ENCODE measurements at regions not wholly inside any gene's neighbourhood (a gene's known extent, or its start where the extent isn't known, plus 50 kb on each side); places are given as distances from the start of the nearest gene placed in this dataset.

DNA sequence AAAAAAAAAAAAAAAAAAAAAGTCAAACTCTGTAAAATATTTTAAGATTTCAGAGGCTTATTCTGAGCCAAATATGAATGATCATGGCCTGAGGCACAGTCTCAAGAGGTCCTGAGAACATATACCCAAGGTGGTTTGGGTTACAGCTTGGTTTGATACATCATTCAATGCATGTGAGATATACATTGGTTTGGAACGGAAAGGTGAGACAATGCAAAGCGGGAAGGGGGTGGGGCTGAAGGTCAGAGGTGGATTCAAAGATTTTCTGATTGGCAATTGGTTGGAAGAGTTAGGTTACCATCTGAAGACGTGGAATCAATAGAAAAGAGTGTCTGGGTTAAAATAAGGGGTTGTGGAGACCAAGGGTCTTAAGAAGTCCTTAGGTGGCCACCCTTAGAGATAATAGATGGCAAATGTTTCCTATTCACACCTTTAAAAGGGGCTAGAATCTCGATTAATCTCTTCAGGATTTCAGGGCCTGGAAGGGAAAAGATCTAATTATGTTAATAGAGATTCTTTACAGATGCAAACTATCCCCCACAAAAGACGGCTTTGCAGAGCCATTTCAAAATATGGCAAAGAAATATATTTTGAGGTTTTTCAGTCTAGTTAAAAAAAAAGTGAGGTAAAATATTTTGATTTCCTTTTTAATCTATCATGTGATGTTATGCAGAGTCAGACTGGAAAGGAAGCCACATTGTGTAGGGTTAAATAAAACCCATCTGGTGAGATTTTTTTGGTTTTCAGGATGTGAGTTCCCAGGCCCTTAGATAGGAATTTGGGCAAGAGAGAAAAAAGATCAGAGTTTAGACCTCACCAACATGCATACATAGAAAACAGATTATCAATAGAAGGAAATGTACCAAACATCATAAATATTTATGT is 173.8 kb upstream of the CNOT2 start:
- H3K27me3 Mint-ChIP-seq (ENCODE audit: low read depth) = no peaks in the 10 kb centered on the region
- TF ChIP-seq, protein P1, sequence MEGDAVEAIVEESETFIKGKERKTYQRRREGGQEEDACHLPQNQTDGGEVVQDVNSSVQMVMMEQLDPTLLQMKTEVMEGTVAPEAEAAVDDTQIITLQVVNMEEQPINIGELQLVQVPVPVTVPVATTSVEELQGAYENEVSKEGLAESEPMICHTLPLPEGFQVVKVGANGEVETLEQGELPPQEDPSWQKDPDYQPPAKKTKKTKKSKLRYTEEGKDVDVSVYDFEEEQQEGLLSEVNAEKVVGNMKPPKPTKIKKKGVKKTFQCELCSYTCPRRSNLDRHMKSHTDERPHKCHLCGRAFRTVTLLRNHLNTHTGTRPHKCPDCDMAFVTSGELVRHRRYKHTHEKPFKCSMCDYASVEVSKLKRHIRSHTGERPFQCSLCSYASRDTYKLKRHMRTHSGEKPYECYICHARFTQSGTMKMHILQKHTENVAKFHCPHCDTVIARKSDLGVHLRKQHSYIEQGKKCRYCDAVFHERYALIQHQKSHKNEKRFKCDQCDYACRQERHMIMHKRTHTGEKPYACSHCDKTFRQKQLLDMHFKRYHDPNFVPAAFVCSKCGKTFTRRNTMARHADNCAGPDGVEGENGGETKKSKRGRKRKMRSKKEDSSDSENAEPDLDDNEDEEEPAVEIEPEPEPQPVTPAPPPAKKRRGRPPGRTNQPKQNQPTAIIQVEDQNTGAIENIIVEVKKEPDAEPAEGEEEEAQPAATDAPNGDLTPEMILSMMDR (conservative IDR thresholded peaks at IDR 0.05) = no peak
- no peak for DNase-seq (ENCODE audit: low read depth, low spot score)
- H3K4me1 Mint-ChIP-seq = peaks cover 18% of the 10 kb centered on the region
- H3K36me3 Mint-ChIP-seq (ENCODE audit: low read depth) = no peaks in the 10 kb centered on the region
- peak overlapping the region; percentile 87 for H3K27ac Mint-ChIP-seq (ENCODE audit: unreplicated experiment)
- no peaks in the 10 kb centered on the region for H3K9me3 Mint-ChIP-seq
- H3K4me3 Mint-ChIP-seq = no peak overlapping the region

DNA sequence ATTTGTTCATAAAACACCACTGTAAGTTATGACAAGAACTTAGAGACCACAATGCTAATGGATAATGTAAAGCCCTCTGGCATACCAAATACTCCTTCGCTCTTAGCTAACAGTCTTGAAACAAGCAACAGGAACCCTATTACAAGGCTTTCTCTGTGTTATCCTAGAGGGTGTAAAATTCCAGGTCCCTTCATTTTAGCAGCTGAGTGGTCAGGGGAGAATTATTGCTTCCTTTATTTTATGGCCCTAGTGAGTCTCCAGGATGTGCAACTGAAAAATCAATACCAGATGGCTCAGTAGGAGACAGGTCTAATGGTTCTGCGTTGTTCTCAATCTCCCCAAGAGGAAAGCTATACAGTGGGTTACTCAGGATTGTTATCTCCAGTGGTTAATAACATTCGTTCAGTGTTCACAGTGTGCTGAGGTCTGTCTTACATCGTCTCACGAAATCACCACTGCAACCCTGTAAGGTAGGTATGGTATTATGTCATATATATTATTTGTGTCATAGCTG is 172.7 kb upstream of the CNOT2 start:
- TF ChIP-seq, protein P1 (conservative IDR thresholded peaks at IDR 0.05) = no peak
- peaks cover 18% of the 10 kb centered on the region for H3K4me1 Mint-ChIP-seq

DNA sequence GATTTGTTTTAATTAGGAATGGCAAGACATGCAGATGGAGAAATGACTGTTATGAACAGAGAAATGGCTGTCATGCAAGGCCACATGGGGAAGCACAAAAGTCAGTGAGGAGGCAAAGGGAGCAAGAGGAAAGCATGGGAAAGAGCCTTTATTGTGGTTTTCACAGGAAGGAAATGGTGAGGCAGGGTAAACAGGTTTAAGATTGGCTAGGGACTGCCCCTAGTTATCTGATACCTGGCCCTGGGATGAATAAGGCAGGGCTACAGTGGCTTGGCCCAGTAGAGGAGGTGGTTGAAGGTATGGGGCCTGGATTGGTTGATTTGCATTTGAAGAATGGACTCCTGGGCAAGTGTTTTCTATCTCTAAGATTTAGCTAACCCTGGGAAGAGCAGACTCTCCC is 168.7 kb upstream of the CNOT2 start:
- Mint-ChIP-seq H3K4me3 (no peak overlapping the region), H3K27ac (ENCODE audit: unreplicated experiment) (no peak overlapping the region), H3K9me3 (no peaks in the 10 kb centered on the region), H3K36me3 (ENCODE audit: low read depth) (no peaks in the 10 kb centered on the region), H3K4me1 (peaks cover 14% of the 10 kb centered on the region), H3K27me3 (ENCODE audit: low read depth) (no peaks in the 10 kb centered on the region)
- DNase-seq (ENCODE audit: low read depth, low spot score) = no peak
- TF ChIP-seq, protein P1 (conservative IDR thresholded peaks at IDR 0.05) = no peak

More for the DNA sequence above, 172.7 kb upstream of the CNOT2 start:
- no peak overlapping the region for H3K27ac Mint-ChIP-seq (ENCODE audit: unreplicated experiment)
- H3K9me3 Mint-ChIP-seq = no peaks in the 10 kb centered on the region
- H3K36me3 Mint-ChIP-seq (ENCODE audit: low read depth) = no peaks in the 10 kb centered on the region
- H3K27me3 Mint-ChIP-seq (ENCODE audit: low read depth) = no peaks in the 10 kb centered on the region
- H3K4me3 Mint-ChIP-seq = no peak overlapping the region
- no peak for DNase-seq (ENCODE audit: low read depth, low spot score)

DNA sequence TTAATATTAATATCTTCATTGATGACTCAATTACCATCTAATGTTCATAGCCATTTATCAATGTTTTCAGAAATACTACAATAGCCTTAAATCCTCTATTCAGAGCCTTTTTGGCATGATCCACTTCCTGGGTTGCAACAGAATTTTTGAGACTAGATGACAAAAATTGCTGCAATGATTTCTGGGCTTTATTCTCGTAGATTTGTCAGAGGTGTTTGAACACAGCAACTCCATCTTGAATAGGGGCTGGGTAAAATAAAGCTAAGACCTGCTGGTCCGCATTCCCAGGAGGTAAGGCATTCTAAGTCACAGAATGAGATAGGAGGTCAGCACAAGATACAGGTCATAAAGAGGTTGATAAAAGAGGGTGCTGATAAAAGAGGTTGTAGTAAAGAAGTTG is 165.8 kb upstream of the CNOT2 start:
- H3K9me3 Mint-ChIP-seq = peaks cover 4% of the 10 kb centered on the region
- H3K27me3 Mint-ChIP-seq (ENCODE audit: low read depth) = no peaks in the 10 kb centered on the region
- no peak for DNase-seq (ENCODE audit: low read depth, low spot score)
- TF ChIP-seq, protein P1 (conservative IDR thresholded peaks at IDR 0.05) = no peak
- H3K4me3 Mint-ChIP-seq = no peak overlapping the region
- no peaks in the 10 kb centered on the region for H3K4me1 Mint-ChIP-seq
- no peaks in the 10 kb centered on the region for H3K36me3 Mint-ChIP-seq (ENCODE audit: low read depth)
- H3K27ac Mint-ChIP-seq (ENCODE audit: unreplicated experiment) = no peak overlapping the region

DNA sequence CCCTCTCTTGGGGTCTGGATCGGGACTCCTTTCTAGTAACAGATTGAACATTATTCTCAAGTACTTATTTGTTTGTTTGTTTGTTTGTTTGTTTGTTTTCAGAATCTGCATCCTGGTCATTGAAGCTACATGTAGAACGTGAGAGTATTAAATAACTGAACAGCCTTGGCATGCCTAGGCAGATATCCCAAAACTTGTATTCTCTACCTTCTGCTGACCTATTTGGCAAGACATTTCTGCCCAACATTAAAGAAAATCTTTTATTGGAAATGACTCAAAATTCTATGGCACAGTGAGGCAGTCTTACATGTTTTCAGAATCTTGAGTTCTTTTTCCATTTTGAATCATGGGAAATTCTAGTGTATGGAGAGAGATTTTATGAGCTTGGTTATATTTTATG is 165.1 kb upstream of the CNOT2 start:
- Mint-ChIP-seq H3K36me3 (ENCODE audit: low read depth) (no peaks in the 10 kb centered on the region), H3K4me3 (no peak overlapping the region), H3K9me3 (peaks cover 9% of the 10 kb centered on the region), H3K27ac (ENCODE audit: unreplicated experiment) (no peak overlapping the region), H3K27me3 (ENCODE audit: low read depth) (no peaks in the 10 kb centered on the region), H3K4me1 (no peaks in the 10 kb centered on the region)
- DNase-seq (ENCODE audit: low read depth, low spot score) = no peak
- TF ChIP-seq, protein P1 (conservative IDR thresholded peaks at IDR 0.05) = no peak
